Stimulated activated memory B cell treated with anti-CD40 and anti-IgM and Interleukin-4, amounts not matched to agents 10 μg/mL and 1 μg/mL and 100 μg/mL, for 72 hours (primary cell): ENCODE measurements at regions not wholly inside any gene's neighbourhood (a gene's known extent, or its start where the extent isn't known, plus 50 kb on each side); places are given as distances from the start of the nearest gene placed in this dataset.
"Not testable (repeated sequence)": the region's sequence is repeated elsewhere in the genome, so short reads cannot be mapped to it uniquely, and the experiment has no call there.

Experiments used
- ATAC-seq: fragments of 150-1000 bp; cut with Tn5 transposase; 2 replicates; pipeline ENCODE4 v1.10.0; 2021
- H3K27ac Mint-ChIP-seq: one replicate; pipeline ENCODE4 v1.8.0; 2022; ENCODE audit warnings: mild to moderate bottlenecking, mixed read lengths
- H3K27me3 Mint-ChIP-seq: one replicate; pipeline ENCODE4 v1.8.0; 2022; ENCODE audit warnings: mixed read lengths
- H3K36me3 Mint-ChIP-seq: one replicate; pipeline ENCODE4 v1.8.0; 2022; ENCODE audit warnings: mixed read lengths
- H3K4me1 Mint-ChIP-seq: one replicate; pipeline ENCODE4 v1.8.0; 2022; ENCODE audit warnings: mixed read lengths
- H3K4me3 Mint-ChIP-seq: one replicate; pipeline ENCODE4 v1.8.0; 2022; ENCODE audit warnings: mild to moderate bottlenecking, moderate library complexity, mixed read lengths
- H3K9me3 Mint-ChIP-seq: one replicate; pipeline ENCODE4 v1.8.0; 2022; ENCODE audit warnings: mixed read lengths

- Mint-ChIP-seq H3K27me3 (peaks cover 9% of the 10 kb centered on the region), H3K4me3 (no peak overlapping the region), H3K9me3 (peaks cover 11% of the 10 kb centered on the region), H3K27ac (no peak overlapping the region), H3K36me3 (no peaks in the 10 kb centered on the region), H3K4me1 (no peaks in the 10 kb centered on the region)
- ATAC-seq, result no peak
Observed at GRCh38 chr17:34066528-34066927, 188.6 kb upstream of the CCL2 start.

DNA sequence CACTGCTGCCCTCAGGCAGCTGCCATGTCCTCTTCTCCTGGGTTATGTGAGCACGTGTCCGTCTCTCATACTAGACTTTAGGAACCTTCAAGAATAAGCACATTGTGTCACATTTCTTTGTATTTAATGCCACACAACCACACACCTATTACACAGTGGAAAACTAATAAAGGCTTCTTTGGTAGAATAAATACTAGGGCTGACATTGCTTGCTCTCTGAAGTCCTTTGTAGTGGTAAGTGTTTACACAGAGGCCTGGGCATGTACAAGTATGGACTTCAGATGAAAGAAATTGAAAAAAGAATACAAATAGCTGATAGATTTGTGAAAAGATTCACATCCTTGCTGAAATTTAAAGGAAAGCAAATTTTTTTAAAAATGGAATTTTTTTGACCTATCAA lies 188.1 kb upstream of the CCL2 start:
- no peaks in the 10 kb centered on the region for H3K4me1 Mint-ChIP-seq
- H3K9me3 Mint-ChIP-seq, result peaks cover 14% of the 10 kb centered on the region
- H3K4me3 Mint-ChIP-seq, result no peak overlapping the region
- ATAC-seq, result no peak
- no peaks in the 10 kb centered on the region for H3K36me3 Mint-ChIP-seq
- H3K27me3 Mint-ChIP-seq, result peaks cover 9% of the 10 kb centered on the region
- no peak overlapping the region for H3K27ac Mint-ChIP-seq

DNA sequence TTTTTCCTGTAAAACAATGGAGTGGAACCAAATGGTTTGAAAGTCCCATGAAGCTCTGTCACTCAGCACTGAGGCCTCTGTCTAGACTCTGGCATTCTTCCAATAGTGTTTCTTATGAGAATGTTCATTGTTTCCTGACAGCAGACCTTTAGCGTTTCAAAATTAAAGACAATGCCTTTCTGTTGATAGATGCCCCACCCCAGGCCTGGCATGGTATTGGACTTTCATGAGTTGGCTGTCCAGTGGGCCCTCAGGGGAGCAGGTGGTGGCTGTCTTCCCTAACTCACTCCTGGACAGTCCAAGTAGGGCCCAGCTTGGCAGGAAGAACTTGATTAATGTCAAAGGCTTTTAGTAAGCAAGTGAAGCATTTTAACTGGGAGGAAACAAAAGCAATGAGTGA lies 186.5 kb upstream of the CCL2 start:
- Mint-ChIP-seq H3K4me1 (no peaks in the 10 kb centered on the region), H3K9me3 (peaks cover 9% of the 10 kb centered on the region), H3K27ac (no peak overlapping the region), H3K27me3 (peaks cover 9% of the 10 kb centered on the region), H3K36me3 (no peaks in the 10 kb centered on the region), H3K4me3 (no peak overlapping the region)
- ATAC-seq, result no peak

GRCh38 chr17:34070712-34071111 lies 184.4 kb upstream of the CCL2 start:
- no peak overlapping the region for H3K4me3 Mint-ChIP-seq
- peaks cover 9% of the 10 kb centered on the region for H3K27me3 Mint-ChIP-seq
- no peak for ATAC-seq
- no peak overlapping the region for H3K27ac Mint-ChIP-seq
- H3K9me3 Mint-ChIP-seq, result peaks cover 6% of the 10 kb centered on the region
- no peaks in the 10 kb centered on the region for H3K4me1 Mint-ChIP-seq
- H3K36me3 Mint-ChIP-seq, result no peaks in the 10 kb centered on the region

DNA sequence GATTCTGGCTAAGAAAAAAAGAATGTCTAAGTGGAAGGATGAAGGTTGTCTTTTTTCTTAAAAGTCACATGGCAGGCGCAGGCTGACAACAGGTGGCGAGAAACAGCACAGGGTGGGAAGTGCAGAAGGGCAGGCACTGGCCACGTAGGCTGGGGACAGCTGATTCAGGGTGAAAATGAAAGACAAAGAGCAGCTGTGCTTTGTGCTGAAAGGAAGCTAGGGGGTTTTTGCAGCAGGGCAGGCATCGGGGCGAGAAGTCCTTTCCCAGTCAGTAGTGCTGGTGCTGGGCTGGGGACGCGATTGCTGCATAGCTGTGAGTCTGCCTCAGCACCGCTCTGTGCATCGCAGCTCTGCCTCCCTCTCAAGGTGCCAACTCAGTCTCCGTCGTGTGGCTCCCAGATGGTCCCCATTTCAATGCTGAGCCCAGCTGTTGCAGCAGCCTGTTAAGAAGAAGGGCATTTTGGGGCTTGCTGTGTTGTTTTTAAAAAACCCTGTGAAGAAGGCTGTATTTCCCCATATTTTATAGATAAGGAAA lies 183.1 kb upstream of the CCL2 start:
- Mint-ChIP-seq H3K36me3 (no peaks in the 10 kb centered on the region), H3K9me3 (peaks cover 6% of the 10 kb centered on the region), H3K4me3 (no peak overlapping the region), H3K4me1 (no peaks in the 10 kb centered on the region), H3K27me3 (peaks cover 18% of the 10 kb centered on the region), H3K27ac (no peak overlapping the region)
- ATAC-seq, result no peak

- Mint-ChIP-seq H3K27me3 (peaks cover 33% of the 10 kb centered on the region), H3K36me3 (no peaks in the 10 kb centered on the region), H3K4me3 (no peak overlapping the region), H3K9me3 (peaks cover 6% of the 10 kb centered on the region), H3K27ac (no peak overlapping the region), H3K4me1 (no peaks in the 10 kb centered on the region)
- no peak for ATAC-seq
Observed at GRCh38 chr17:34075076-34075475, 180.0 kb upstream of the CCL2 start.

- H3K36me3 Mint-ChIP-seq, result no peaks in the 10 kb centered on the region
- ATAC-seq, result no peak
- H3K27me3 Mint-ChIP-seq, result peaks cover 33% of the 10 kb centered on the region
- peaks cover 1% of the 10 kb centered on the region for H3K9me3 Mint-ChIP-seq
- no peaks in the 10 kb centered on the region for H3K4me1 Mint-ChIP-seq
- no peak overlapping the region for H3K27ac Mint-ChIP-seq
- no peak overlapping the region for H3K4me3 Mint-ChIP-seq
Observed at GRCh38 chr17:34076743-34077631, 178.1 kb upstream of the CCL2 start.

GRCh38 chr17:34081269-34081668 lies 173.8 kb upstream of the CCL2 start:
- no peak for ATAC-seq
- Mint-ChIP-seq H3K27me3 (peaks cover 28% of the 10 kb centered on the region), H3K4me3 (no peak overlapping the region), H3K4me1 (no peaks in the 10 kb centered on the region), H3K36me3 (no peaks in the 10 kb centered on the region), H3K9me3 (no peaks in the 10 kb centered on the region), H3K27ac (no peak overlapping the region)

GRCh38 chr17:34082404-34082803 lies 172.7 kb upstream of the CCL2 start:
- no peak overlapping the region for H3K4me3 Mint-ChIP-seq
- ATAC-seq, result no peak
- peaks cover 21% of the 10 kb centered on the region for H3K27me3 Mint-ChIP-seq
- H3K36me3 Mint-ChIP-seq, result no peaks in the 10 kb centered on the region
- H3K27ac Mint-ChIP-seq, result no peak overlapping the region
- H3K4me1 Mint-ChIP-seq, result no peaks in the 10 kb centered on the region
- H3K9me3 Mint-ChIP-seq, result no peaks in the 10 kb centered on the region

- H3K27me3 Mint-ChIP-seq, result peaks cover 33% of the 10 kb centered on the region
- H3K4me3 Mint-ChIP-seq, H3K9me3 Mint-ChIP-seq: not testable (repeated sequence)
Observed at GRCh38 chr17:34089042-34089441, 166.0 kb upstream of the CCL2 start.

GRCh38 chr17:34090593-34090992 lies 164.5 kb upstream of the CCL2 start:
- no peaks in the 10 kb centered on the region for H3K4me1 Mint-ChIP-seq
- ATAC-seq, result no peak
- no peaks in the 10 kb centered on the region for H3K36me3 Mint-ChIP-seq
- no peak overlapping the region for H3K27ac Mint-ChIP-seq
- H3K27me3 Mint-ChIP-seq, result peaks cover 33% of the 10 kb centered on the region
- peaks cover 2% of the 10 kb centered on the region for H3K9me3 Mint-ChIP-seq
- H3K4me3 Mint-ChIP-seq, result no peak overlapping the region

More at GRCh38 chr17:34089042-34089441, 166.0 kb upstream of the CCL2 start:
- H3K36me3 Mint-ChIP-seq, H3K27ac Mint-ChIP-seq, ATAC-seq, H3K4me1 Mint-ChIP-seq: not testable (repeated sequence)

DNA sequence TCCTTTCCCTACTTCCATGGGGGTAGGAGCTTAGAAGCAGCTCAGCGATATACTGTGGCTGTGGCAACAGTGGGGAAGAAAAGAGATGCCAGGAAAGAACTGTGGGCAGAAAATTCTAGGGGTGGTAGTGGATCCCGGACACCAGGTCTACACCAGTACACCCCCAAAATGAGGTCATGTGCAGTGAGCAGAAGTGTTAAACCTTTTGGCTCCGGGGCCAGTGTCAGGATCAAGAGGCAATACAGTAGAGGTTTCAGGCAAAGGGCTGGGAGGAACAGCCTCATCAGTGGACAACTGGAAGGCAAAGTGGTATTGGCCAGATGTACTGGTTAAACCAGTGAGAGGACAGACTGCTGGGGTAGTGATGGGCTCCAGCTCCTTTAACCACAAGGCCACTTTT lies 163.1 kb upstream of the CCL2 start:
- Mint-ChIP-seq H3K27me3 (peaks cover 33% of the 10 kb centered on the region), H3K9me3 (peaks cover 2% of the 10 kb centered on the region), H3K4me3 (no peak overlapping the region), H3K4me1 (no peaks in the 10 kb centered on the region), H3K36me3 (no peaks in the 10 kb centered on the region), H3K27ac (no peak overlapping the region)
- ATAC-seq, result no peak

- no peak overlapping the region for H3K4me3 Mint-ChIP-seq
- H3K4me1 Mint-ChIP-seq, result no peaks in the 10 kb centered on the region
- no peak for ATAC-seq
- no peaks in the 10 kb centered on the region for H3K36me3 Mint-ChIP-seq
- no peak overlapping the region for H3K27ac Mint-ChIP-seq
- peaks cover 4% of the 10 kb centered on the region for H3K9me3 Mint-ChIP-seq
- peaks cover 34% of the 10 kb centered on the region for H3K27me3 Mint-ChIP-seq
Observed at GRCh38 chr17:34095106-34095505, 160.0 kb upstream of the CCL2 start.

GRCh38 chr17:34098699-34099098 lies 156.4 kb upstream of the CCL2 start:
- Mint-ChIP-seq H3K27ac (no peak overlapping the region), H3K4me3 (no peak overlapping the region), H3K27me3 (peaks cover 14% of the 10 kb centered on the region)

DNA sequence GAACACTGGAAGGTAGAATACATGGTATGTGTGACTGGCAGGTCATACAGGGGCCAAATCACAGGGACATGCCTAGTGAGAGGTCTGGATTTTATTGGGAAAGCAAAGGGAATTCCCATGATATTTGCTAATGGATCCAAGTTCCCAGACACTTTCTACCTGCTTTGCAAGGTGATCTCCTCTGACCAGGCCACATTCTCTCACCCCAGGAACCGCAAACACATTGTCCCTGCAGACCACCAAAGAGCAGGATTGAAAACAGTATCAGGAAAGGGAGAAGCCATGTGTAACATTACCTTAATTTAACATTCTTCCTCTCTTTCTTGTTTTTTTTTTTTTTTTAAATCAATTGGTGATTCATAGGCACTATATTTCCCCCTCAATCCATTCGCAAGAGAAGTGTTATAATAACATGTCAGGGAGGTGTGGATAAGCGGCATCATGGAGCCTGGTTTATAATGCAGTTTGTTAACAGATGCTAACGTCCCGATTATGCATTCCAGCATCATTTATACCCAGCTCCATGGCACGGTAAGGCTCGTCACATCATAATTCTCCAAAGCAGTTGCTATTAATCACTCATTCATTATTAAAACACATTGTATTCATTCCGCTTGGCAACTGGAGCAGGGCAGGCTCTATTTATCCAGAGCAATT lies 155.1 kb upstream of the CCL2 start:
- peaks cover 4% of the 10 kb centered on the region for H3K9me3 Mint-ChIP-seq
- H3K27me3 Mint-ChIP-seq, result peaks cover 13% of the 10 kb centered on the region
- no peak overlapping the region for H3K4me3 Mint-ChIP-seq
- no peak for ATAC-seq
- H3K27ac Mint-ChIP-seq, result no peak overlapping the region
- H3K4me1 Mint-ChIP-seq, result no peaks in the 10 kb centered on the region
- no peaks in the 10 kb centered on the region for H3K36me3 Mint-ChIP-seq

More at GRCh38 chr17:34098699-34099098, 156.4 kb upstream of the CCL2 start:
- no peaks in the 10 kb centered on the region for H3K36me3 Mint-ChIP-seq
- H3K4me1 Mint-ChIP-seq, result no peaks in the 10 kb centered on the region
- ATAC-seq, result no peak
- H3K9me3 Mint-ChIP-seq, result peaks cover 4% of the 10 kb centered on the region

GRCh38 chr17:34107019-34107418 lies 148.1 kb upstream of the CCL2 start:
- no peak for ATAC-seq
- Mint-ChIP-seq H3K27me3 (peaks cover 35% of the 10 kb centered on the region), H3K4me3 (no peak overlapping the region), H3K27ac (no peak overlapping the region), H3K36me3 (no peaks in the 10 kb centered on the region), H3K4me1 (no peaks in the 10 kb centered on the region), H3K9me3 (no peaks in the 10 kb centered on the region)
